CD4-positive, alpha-beta T cell treated with Interleukin-15 for 4 hours (primary cell): ENCODE measurements at regions not wholly inside any gene's neighbourhood (a gene's known extent, or its start where the extent isn't known, plus 50 kb on each side); places are given as distances from the start of the nearest gene placed in this dataset.
"Not testable (repeated sequence)": the region's sequence is repeated elsewhere in the genome, so short reads cannot be mapped to it uniquely, and the experiment has no call there.

Experiments
- DNase-seq: peaks from one replicate; pipeline ENCODE4 v3.0.0-alpha.2; 2020; ENCODE audit warnings: low spot score

- DNase-seq: not testable (repeated sequence)
These were observed 196.5 kb upstream of the ZNF469 start for GRCh38 chr16:88185976-88186888.

- not testable (repeated sequence) for DNase-seq
These were observed 195.6 kb upstream of the ZNF469 start for GRCh38 chr16:88186889-88187870.

- not testable (repeated sequence) for DNase-seq
These were observed 194.4 kb upstream of the ZNF469 start for GRCh38 chr16:88188171-88188895.

GRCh38 chr16:88190592-88191095, 192.1 kb upstream of the ZNF469 start:
- not testable (repeated sequence) for DNase-seq

DNA sequence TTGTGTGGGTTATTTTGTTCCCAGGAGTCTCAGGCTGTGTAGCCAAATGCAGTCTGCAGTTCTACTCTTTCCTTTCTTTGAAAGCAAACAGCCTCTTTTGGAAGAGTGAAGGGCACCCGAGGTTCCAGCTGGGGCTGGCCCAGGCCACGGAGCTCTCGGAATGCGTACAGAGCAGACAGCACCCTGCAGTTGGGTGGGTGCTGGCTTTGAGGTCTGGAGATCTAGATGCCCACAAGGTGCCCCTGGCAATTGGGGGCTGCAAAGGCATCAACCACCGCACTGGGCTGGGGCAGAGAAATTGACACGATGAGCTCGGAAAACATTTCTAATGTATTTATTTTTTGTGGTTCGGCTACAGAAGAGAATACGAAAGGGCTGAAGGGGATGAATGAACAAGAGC, 191.6 kb upstream of the ZNF469 start:
- DNase-seq: not testable (repeated sequence)

DNA sequence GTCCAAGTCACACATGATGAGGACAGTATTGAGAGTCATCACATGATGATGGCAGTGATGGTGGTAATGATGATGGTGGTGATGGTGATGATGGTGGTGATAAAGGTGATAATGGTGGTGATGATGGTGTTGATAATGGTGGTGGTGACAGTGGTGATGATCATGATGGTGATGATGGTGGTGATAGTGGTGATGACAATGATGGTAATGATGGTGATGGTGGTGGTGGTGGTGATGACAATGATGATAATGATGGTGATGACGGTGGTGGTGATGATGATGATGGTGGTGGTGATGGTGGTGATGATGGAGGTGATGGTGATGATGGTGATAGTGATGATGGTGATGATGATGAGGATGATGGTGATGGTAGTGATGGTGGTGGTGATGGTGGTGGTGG, 190.2 kb upstream of the ZNF469 start:
- no peak for DNase-seq

GRCh38 chr16:88193706-88194396, 188.9 kb upstream of the ZNF469 start:
- DNase-seq: peak; percentile 9

- no peak for DNase-seq
These were observed 188.1 kb upstream of the ZNF469 start for GRCh38 chr16:88194397-88195268.

- DNase-seq: no peak
These were observed 187.5 kb upstream of the ZNF469 start for GRCh38 chr16:88195269-88195705.

DNA sequence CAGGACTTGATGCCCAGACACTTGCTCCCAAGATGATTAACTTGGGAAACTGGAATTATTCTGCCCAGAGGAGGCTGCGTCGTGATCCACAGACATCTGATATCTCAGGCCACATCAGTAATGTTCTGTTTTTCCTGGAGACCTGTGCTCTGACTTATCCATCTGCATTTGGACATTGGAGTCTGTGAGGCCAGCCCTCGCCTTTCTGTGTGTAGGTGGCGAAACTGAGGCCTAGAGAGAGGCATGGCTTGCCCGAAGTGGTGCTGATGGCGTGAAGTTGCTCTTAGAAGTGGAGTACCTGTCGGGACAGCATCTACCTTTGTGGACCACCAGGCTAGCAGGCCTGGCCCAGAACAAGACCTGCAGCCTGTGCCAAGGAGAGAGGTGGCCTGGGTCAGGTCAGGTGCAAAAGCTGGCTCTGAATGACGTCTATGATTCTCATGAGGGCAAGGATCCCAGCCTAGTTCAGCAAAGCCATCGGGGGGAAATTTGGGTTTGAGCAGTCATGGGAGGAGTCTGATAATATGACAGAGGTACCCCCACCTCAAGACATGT, 186.8 kb upstream of the ZNF469 start:
- no peak for DNase-seq

DNA sequence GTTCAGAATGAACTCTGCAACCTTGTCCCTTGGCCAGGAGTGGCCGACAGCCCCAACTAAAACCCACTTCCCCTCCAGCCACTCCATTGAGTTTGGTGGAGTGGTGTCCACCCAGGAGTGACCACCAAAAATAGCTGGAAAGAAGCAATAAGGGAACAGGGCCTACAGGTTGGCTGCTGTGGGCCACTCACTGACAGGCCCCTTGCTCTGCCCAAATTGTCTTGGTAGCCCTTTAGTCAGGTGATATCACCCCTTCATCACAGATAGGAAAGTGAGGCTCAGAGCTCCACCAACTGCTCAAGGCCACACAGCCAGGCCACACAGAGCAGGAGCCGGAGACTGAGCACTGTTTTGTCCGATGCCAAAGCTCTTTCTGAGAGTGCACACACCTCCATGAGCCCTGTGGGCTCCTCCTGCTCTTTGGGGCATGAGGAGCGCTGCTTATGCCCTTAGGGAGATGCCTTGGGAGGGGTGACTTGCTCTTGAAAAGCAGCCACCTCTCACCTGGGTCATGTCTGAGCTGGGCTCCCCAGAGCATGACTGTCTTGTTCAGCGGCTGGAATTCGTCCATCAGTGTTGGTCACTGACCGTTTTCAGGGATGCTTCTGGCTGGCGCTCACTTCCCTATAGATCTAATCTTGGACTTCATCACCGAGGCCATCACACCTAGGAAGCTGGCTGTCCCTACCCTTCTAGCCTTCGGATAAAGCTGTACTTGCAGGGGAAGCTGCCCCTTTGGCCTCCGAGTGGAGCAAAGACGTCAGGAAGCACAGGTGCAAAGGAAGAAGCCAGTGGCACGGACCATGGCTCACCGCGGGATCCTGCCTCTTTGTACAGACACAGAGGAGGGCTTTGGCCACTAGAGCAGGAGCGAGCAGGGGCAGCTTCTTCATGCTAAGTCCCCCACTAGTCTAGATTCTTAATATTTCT, 186.0 kb upstream of the ZNF469 start:
- no peak for DNase-seq

GRCh38 chr16:88197481-88198456, 185.0 kb upstream of the ZNF469 start:
- DNase-seq: no peak

DNA sequence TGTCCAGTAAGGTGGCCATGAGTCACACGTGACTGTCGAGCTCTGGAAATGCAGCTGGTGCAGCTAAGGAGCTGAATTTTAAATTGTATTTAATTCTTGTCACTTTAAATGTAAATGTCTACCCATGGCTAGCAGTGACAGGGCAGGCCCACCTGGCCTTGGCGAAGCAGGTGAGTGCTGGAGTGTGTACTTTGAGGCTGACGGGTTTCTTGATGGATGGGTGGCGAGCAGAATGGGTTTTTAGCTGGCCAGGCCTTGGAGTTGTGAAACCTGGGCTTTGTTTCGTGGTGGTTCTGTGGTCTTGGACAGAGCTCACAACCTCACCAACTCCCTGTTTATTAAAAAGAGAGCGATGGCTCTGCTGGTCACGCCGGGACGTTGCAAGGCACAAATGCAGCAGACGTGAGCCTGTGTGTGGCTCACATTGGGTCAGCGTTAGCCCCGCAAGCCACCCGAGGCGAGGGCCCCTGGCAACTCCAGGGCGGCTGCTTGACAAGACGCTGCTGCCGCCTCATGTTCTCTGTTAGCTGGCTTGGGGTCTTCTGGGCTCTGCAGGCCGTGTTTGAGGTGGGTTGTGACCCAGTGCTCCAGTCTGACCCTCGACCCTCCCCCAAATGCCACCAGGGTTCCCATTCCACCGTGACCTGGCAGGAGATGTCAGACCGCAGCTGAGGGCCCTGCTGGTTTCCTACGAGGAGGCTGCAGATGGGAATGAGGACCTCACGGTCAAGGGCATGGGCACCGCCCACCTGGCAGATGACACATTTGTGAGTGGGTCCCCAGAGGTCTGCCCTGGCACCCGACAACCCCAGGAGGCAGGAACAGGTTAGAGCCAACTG, 184.1 kb upstream of the ZNF469 start:
- DNase-seq: not testable (repeated sequence)

GRCh38 chr16:88199296-88200153, 183.2 kb upstream of the ZNF469 start:
- DNase-seq: not testable (repeated sequence)

DNA sequence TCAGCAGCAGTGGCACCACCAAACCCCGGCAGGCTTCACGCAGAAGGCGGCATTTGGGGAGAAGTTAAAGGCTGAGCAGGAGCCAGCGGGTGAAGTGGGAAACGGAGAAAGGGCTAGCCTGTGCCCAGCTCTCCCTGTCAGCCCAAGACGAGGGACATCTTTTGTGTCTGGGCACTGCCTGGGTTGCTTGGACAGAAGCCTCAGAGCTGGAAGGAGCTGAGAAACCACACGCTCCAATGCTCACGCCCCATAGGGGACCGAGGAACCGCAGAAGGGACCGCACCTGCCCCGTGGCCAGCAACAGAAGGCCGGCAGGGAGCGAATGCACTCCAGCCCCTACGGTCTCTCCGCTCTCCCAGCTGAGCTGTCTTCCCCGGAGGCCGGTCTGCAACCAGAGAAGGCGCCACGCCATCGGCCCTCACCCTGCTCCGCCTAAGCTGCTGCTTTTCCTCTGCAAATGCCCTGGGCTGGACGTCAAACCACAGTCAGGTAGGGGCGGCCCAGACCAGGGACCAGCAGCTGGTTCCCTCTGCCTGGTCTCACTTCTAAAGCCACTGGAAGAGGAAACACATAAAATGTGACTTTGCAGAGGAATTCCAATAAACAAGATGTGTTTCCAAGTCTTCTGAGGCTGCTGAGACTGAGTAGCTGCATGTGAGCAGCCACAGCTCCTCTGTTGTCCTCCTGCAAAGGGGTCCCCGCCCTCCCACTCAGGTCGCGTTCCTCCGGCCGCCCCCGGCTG, 182.4 kb upstream of the ZNF469 start:
- DNase-seq: not testable (repeated sequence)
